Liver (tissue), 8 donors: ENCODE measurements at regions not wholly inside any gene's neighbourhood (a gene's known extent, or its start where the extent isn't known, plus 50 kb on each side); places are given as distances from the start of the nearest gene placed in this dataset.

Experiments
- DNase-seq: peaks from one replicate; pipeline ENCODE4 v3.0.0-alpha.2; 2017; ENCODE audit warnings: low spot score
- H3K27ac ChIP-seq, 2 donors: one replicate each; pipeline ENCODE4 v1.7.0; 2013; ENCODE audit warnings: inconsistent platforms in 2 of 2, low read length in 2 of 2, control low read depth in 1 of 2, low read depth in 1 of 2, mild to moderate bottlenecking in 1 of 2
- H3K27me3 ChIP-seq, 4 donors: one replicate each; pipeline versions ENCODE4 v1.6.1 to v1.7.0; 2013; ENCODE audit warnings: low read length in 3 of 4, inconsistent platforms in 1 of 4, mild to moderate bottlenecking in 1 of 4, moderate library complexity in 1 of 4; ENCODE audit not compliant: control insufficient read depth in 4 of 4, insufficient read depth in 4 of 4
- H3K36me3 ChIP-seq, 4 donors: one replicate each; pipeline versions ENCODE4 v1.6.1 to v1.7.0; 2013; ENCODE audit warnings: low read length in 3 of 4, mild to moderate bottlenecking in 3 of 4, low read depth in 1 of 4, moderate library complexity in 1 of 4; ENCODE audit not compliant: control insufficient read depth in 4 of 4, insufficient read depth in 3 of 4
- H3K4me1 ChIP-seq, 4 donors: one replicate each; pipeline versions ENCODE4 v1.6.1 to v1.7.0; 2013; ENCODE audit warnings: low read length in 3 of 4, mild to moderate bottlenecking in 3 of 4, moderate library complexity in 1 of 4; ENCODE audit not compliant: control insufficient read depth in 4 of 4, insufficient read depth in 4 of 4
- H3K4me3 ChIP-seq, 3 donors: one replicate each; pipeline versions ENCODE4 v1.6.1 to v1.7.0; 2013; ENCODE audit warnings: low read length in 3 of 3, control low read depth in 1 of 3, low read depth in 1 of 3, mild to moderate bottlenecking in 1 of 3
- H3K9ac ChIP-seq, 2 donors: one replicate each; pipeline ENCODE4 v1.7.0; 2013; ENCODE audit warnings: low read length in 2 of 2, mild to moderate bottlenecking in 2 of 2, moderate library complexity in 2 of 2, control low read depth in 1 of 2, low read depth in 1 of 2
- H3K9me3 ChIP-seq, 4 donors: one replicate each; pipeline versions ENCODE4 v1.6.1 to v1.7.0; 2013; ENCODE audit warnings: low read length in 3 of 4; ENCODE audit not compliant: control insufficient read depth in 4 of 4
- EGR1 ChIP-seq, 2 donors: IDR thresholded peaks; 2 replicates each; pipeline ENCODE4 v1.6.1; 2016 to 2018; ENCODE audit warnings: antibody characterized with exemption in 2 of 2, low read depth in 2 of 2
- FOXA1 ChIP-seq: IDR thresholded peaks from 2 replicates; pipeline ENCODE4 v1.6.1; 2016; ENCODE audit warnings: antibody characterized with exemption
- FOXA2 ChIP-seq: IDR thresholded peaks from 2 replicates; pipeline ENCODE4 v1.6.1; 2016; ENCODE audit warnings: antibody characterized with exemption
- GABPA ChIP-seq, 2 donors: IDR thresholded peaks in 1 of 2; conservative IDR thresholded peaks in 1 of 2; 2 replicates each; pipeline ENCODE4 v1.6.1; 2016; ENCODE audit warnings: antibody characterized with exemption in 2 of 2, mild to moderate bottlenecking in 1 of 2, moderate library complexity in 1 of 2
- HNF4A ChIP-seq, 2 donors: conservative IDR thresholded peaks; 2 replicates each; pipeline ENCODE4 v1.6.1; 2016; ENCODE audit warnings: antibody characterized with exemption in 2 of 2, mild to moderate bottlenecking in 2 of 2
- HNF4G ChIP-seq: IDR thresholded peaks from 2 replicates; pipeline ENCODE4 v1.6.1; 2016; ENCODE audit warnings: antibody characterized with exemption
- JUND ChIP-seq, 2 donors: IDR thresholded peaks; 2 replicates each; pipeline ENCODE4 v1.6.1; 2016; ENCODE audit warnings: antibody characterized with exemption in 2 of 2
- NR2F2 ChIP-seq: IDR thresholded peaks from 2 replicates; pipeline ENCODE4 v1.6.1; 2016; ENCODE audit warnings: antibody characterized with exemption
- RAD21 ChIP-seq, 2 donors: IDR thresholded peaks; 2 replicates each; pipeline ENCODE4 v1.6.1; 2016; ENCODE audit warnings: antibody characterized with exemption in 2 of 2, mild to moderate bottlenecking in 2 of 2
- RXRA ChIP-seq, 2 donors: IDR thresholded peaks; 2 replicates each; pipeline ENCODE4 v1.6.1; 2017 to 2018; ENCODE audit warnings: antibody characterized with exemption in 2 of 2, mild to moderate bottlenecking in 1 of 2
- SP1 ChIP-seq: IDR thresholded peaks from 2 replicates; pipeline ENCODE4 v1.6.1; 2018; ENCODE audit warnings: antibody characterized with exemption, mild to moderate bottlenecking
- TAF1 ChIP-seq: conservative IDR thresholded peaks from 2 replicates; pipeline ENCODE4 v1.6.1; 2016; ENCODE audit warnings: antibody characterized with exemption, mild to moderate bottlenecking
- YY1 ChIP-seq: IDR thresholded peaks from 2 replicates; pipeline ENCODE4 v1.6.1; 2016; ENCODE audit warnings: antibody characterized with exemption, mild to moderate bottlenecking
- WGBS: extraction: QIAGEN DNeasy Blood & Tissue Kit; methylation state at CpG from one replicate; pipeline ENCODE4 v1.1.7; 2013; 5-methylcytosine and 5-hydroxymethylcytosine counted together
- TF ChIP-seq, protein P1 (sequence below): IDR thresholded peaks from 2 replicates; pipeline ENCODE4 v1.6.1; 2016; ENCODE audit warnings: antibody characterized with exemption, mild to moderate bottlenecking
- TF ChIP-seq, protein P2 (sequence below): fragments of 150-350 bp; IDR thresholded peaks from 2 replicates; pipeline ENCODE4 v1.5.1; 2017; ENCODE audit warnings: improper control_type of control experiment, low read depth, low read length; ENCODE audit not compliant: missing input control
- TF ChIP-seq, protein P3 (sequence below): IDR thresholded peaks from 2 replicates; pipeline ENCODE4 v1.6.1; 2016; ENCODE audit warnings: antibody characterized with exemption
- TF ChIP-seq, protein P4 (sequence below): IDR thresholded peaks from 2 replicates; pipeline ENCODE4 v1.6.1; 2016; ENCODE audit warnings: antibody characterized with exemption
- TF ChIP-seq, protein P5 (sequence below): IDR thresholded peaks from 2 replicates; pipeline ENCODE4 v1.6.1; 2016; ENCODE audit warnings: antibody characterized with exemption
- donor health status: healthy.
- donor health status: healthy.
- donor health status: healthy.
- donor health status: healthy.
- donor health status: healthy.

DNA sequence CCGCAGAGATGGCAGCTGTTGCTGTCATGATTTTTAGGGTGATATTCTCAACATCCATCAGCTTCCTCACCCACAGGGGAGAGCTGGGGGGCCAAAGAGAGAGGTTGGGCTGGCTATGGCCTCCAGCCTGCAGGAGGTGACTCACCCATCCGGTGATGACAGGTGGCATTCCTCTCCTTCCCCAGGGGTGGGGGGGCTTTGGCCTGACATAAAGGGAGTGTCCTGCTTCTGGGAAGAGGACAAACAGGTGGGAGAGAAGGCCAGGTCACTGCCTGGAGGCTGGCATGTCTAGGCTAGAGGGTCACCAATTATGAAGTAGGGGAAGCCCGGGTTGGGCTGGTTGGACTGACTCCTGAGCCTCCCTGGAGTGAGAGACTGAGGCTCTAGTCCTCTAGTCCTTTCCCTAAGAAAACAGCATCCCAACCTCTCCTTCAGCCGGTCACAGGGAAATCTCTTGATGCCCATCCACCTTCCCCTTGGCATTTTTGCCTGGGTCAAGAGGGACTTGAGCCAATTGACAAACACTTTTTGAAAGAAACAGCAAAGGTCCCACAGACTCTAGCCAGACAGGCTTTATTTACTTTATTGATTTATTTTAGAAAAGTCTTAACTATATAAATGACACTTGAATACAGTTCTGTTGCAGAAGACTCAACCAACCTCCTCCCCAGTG lies 79.8 kb upstream of the ZNF716 start (continued):
- TF ChIP-seq, protein P1, sequence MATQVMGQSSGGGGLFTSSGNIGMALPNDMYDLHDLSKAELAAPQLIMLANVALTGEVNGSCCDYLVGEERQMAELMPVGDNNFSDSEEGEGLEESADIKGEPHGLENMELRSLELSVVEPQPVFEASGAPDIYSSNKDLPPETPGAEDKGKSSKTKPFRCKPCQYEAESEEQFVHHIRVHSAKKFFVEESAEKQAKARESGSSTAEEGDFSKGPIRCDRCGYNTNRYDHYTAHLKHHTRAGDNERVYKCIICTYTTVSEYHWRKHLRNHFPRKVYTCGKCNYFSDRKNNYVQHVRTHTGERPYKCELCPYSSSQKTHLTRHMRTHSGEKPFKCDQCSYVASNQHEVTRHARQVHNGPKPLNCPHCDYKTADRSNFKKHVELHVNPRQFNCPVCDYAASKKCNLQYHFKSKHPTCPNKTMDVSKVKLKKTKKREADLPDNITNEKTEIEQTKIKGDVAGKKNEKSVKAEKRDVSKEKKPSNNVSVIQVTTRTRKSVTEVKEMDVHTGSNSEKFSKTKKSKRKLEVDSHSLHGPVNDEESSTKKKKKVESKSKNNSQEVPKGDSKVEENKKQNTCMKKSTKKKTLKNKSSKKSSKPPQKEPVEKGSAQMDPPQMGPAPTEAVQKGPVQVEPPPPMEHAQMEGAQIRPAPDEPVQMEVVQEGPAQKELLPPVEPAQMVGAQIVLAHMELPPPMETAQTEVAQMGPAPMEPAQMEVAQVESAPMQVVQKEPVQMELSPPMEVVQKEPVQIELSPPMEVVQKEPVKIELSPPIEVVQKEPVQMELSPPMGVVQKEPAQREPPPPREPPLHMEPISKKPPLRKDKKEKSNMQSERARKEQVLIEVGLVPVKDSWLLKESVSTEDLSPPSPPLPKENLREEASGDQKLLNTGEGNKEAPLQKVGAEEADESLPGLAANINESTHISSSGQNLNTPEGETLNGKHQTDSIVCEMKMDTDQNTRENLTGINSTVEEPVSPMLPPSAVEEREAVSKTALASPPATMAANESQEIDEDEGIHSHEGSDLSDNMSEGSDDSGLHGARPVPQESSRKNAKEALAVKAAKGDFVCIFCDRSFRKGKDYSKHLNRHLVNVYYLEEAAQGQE, result no peak
- no peak for TF ChIP-seq GABPA (IDR thresholded peaks at IDR 0.05 in 1 of 2, conservative IDR thresholded peaks at IDR 0.05 in 1 of 2)
- TF ChIP-seq, protein P2, sequence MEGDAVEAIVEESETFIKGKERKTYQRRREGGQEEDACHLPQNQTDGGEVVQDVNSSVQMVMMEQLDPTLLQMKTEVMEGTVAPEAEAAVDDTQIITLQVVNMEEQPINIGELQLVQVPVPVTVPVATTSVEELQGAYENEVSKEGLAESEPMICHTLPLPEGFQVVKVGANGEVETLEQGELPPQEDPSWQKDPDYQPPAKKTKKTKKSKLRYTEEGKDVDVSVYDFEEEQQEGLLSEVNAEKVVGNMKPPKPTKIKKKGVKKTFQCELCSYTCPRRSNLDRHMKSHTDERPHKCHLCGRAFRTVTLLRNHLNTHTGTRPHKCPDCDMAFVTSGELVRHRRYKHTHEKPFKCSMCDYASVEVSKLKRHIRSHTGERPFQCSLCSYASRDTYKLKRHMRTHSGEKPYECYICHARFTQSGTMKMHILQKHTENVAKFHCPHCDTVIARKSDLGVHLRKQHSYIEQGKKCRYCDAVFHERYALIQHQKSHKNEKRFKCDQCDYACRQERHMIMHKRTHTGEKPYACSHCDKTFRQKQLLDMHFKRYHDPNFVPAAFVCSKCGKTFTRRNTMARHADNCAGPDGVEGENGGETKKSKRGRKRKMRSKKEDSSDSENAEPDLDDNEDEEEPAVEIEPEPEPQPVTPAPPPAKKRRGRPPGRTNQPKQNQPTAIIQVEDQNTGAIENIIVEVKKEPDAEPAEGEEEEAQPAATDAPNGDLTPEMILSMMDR, result no peak
- TF ChIP-seq RAD21 (IDR thresholded peaks at IDR 0.05), result no peak
- TF ChIP-seq FOXA2, result peak; percentile 67

DNA sequence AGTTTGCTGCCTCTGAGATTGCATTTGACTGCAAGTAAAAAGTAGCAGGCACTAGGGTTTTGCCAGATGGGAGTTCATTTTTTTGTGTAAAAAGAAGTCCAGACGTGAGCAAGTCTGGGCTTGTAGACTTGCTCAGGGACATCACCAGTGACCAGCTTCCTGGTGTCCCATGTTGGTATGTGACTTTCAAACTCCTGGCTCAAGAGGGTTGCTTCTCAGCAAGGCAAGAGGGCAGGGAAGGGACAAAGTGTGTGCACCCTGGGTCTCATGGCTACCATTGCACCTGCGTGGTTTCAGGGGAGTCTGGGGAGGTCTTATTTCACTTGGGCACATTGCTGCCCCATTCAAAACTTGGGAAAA lies 79.3 kb upstream of the ZNF716 start:
- H3K9me3 ChIP-seq, result peaks cover 0 to 2% (median 0%) of the 10 kb centered on the region in 4 donors

More for the DNA sequence above, 79.3 kb upstream of the ZNF716 start:
- Histone ChIP-seq H3K4me1 (peaks cover 0 to 26% (median 17%) of the 10 kb centered on the region in 4 donors), H3K27ac (peak overlapping the region; percentile 17 to 38), H3K9ac (no peak overlapping the region), H3K36me3 (no peaks in the 10 kb centered on the region), H3K27me3 (no peaks in the 10 kb centered on the region), H3K4me3 (no peak overlapping the region)
- DNase-seq, result no peak
- TF ChIP-seq, protein P3, sequence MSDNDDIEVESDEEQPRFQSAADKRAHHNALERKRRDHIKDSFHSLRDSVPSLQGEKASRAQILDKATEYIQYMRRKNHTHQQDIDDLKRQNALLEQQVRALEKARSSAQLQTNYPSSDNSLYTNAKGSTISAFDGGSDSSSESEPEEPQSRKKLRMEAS, result no peak
- no peak for TF ChIP-seq NR2F2
- no peak for TF ChIP-seq FOXA1
- TF ChIP-seq HNF4A (conservative IDR thresholded peaks at IDR 0.05), result no peak
- no peak for TF ChIP-seq RAD21 (IDR thresholded peaks at IDR 0.05)
- TF ChIP-seq EGR1 (IDR thresholded peaks at IDR 0.05; ENCODE audit: low read depth in 2 of 2), result no peak
- TF ChIP-seq YY1, result no peak
- TF ChIP-seq SP1, result no peak
- no peak for TF ChIP-seq JUND (IDR thresholded peaks at IDR 0.05)
- no peak for TF ChIP-seq HNF4G
- no peak for TF ChIP-seq RXRA (IDR thresholded peaks at IDR 0.05)
- TF ChIP-seq GABPA (IDR thresholded peaks at IDR 0.05 in 1 of 2, conservative IDR thresholded peaks at IDR 0.05 in 1 of 2), result no peak
- TF ChIP-seq, protein P4, sequence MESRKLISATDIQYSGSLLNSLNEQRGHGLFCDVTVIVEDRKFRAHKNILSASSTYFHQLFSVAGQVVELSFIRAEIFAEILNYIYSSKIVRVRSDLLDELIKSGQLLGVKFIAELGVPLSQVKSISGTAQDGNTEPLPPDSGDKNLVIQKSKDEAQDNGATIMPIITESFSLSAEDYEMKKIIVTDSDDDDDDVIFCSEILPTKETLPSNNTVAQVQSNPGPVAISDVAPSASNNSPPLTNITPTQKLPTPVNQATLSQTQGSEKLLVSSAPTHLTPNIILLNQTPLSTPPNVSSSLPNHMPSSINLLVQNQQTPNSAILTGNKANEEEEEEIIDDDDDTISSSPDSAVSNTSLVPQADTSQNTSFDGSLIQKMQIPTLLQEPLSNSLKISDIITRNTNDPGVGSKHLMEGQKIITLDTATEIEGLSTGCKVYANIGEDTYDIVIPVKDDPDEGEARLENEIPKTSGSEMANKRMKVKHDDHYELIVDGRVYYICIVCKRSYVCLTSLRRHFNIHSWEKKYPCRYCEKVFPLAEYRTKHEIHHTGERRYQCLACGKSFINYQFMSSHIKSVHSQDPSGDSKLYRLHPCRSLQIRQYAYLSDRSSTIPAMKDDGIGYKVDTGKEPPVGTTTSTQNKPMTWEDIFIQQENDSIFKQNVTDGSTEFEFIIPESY, result no peak
- TF ChIP-seq, protein P5, sequence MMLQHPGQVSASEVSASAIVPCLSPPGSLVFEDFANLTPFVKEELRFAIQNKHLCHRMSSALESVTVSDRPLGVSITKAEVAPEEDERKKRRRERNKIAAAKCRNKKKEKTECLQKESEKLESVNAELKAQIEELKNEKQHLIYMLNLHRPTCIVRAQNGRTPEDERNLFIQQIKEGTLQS, result no peak
- TF ChIP-seq, protein P1, result no peak
- TF ChIP-seq, protein P2, result no peak
- TF ChIP-seq TAF1, result no peak
- no peak for TF ChIP-seq FOXA2
- 24% methylated on average over 2 of the region's 2 CpGs for WGBS
